Tibial artery (tissue), 4 donors: ENCODE measurements at regions not wholly inside any gene's neighbourhood (a gene's known extent, or its start where the extent isn't known, plus 50 kb on each side); places are given as distances from the start of the nearest gene placed in this dataset.

Experiments used
- DNase-seq, 2 donors: peaks; one replicate each; pipeline ENCODE4 v3.0.0-alpha.2; 2019
- H3K27ac ChIP-seq, 2 donors: fragments of 200-600 bp; sonication (generic) in 1 of 2; 1 replicate in 1 of 2; 2 replicates in 1 of 2; pipeline ENCODE4 v1.5.1; 2018 to 2019; ENCODE audit warnings: mild to moderate bottlenecking in 1 of 2
- H3K27me3 ChIP-seq, 2 donors: fragments of 200-600 bp; sonication (generic) in 1 of 2; one replicate each; pipeline versions ENCODE4 v1.5.1 to v1.6.0; 2016 to 2019
- H3K36me3 ChIP-seq, 3 donors: fragments of 200-600 bp; sonication (generic) in 2 of 3; one replicate each; pipeline ENCODE4 v1.5.1; 2016 to 2019; ENCODE audit warnings: mild to moderate bottlenecking in 2 of 3
- H3K4me1 ChIP-seq, 4 donors: fragments of 200-600 bp; sonication (generic) in 2 of 4; 1 replicate in 3 of 4; 2 replicates in 1 of 4; pipeline ENCODE4 v1.5.1; 2016 to 2019
- H3K4me3 ChIP-seq, 2 donors: fragments of 200-600 bp; sonication (generic) in 1 of 2; 1 replicate in 1 of 2; 2 replicates in 1 of 2; pipeline ENCODE4 v1.5.1; 2018 to 2019; ENCODE audit warnings: mild to moderate bottlenecking in 2 of 2
- H3K9me3 ChIP-seq, 3 donors: fragments of 200-600 bp; sonication (generic) in 1 of 3; one replicate each; pipeline ENCODE4 v1.5.1; 2016 to 2019
- CTCF ChIP-seq, 2 experiments: fragments of 200-600 bp in 1 of 2; fragments of 450-650 bp in 1 of 2; IDR thresholded peaks; one replicate each; pipeline ENCODE4 v1.5.1; 2017 to 2019; ENCODE audit warnings: antibody characterized with exemption in 2 of 2, mild to moderate bottlenecking in 1 of 2, moderate library complexity in 1 of 2
- intact Hi-C: fragments of 100-400 bp; cut with DNase I; formaldehyde crosslinking; loops from one replicate; pipeline ENCODE4 v1.15.0; 2023; ENCODE audit warnings: low total_unique reads

GRCh38 chr5:73312872-73313510, 135.6 kb downstream of the FOXD1 start:
- no peak for DNase-seq
- Histone ChIP-seq H3K4me3 (no peak overlapping the region), H3K9me3 (no peaks in the 10 kb centered on the region), H3K27me3 (peaks cover 0 to 52% of the 10 kb centered on the region in 2 donors), H3K4me1 (peaks cover 0 to 17% (median 8%) of the 10 kb centered on the region in 4 donors), H3K27ac (no peak overlapping the region), H3K36me3 (no peaks in the 10 kb centered on the region)
- no peak for TF ChIP-seq CTCF (IDR thresholded peaks at IDR 0.05)
- intact Hi-C loops = no loop called here

GRCh38 chr5:73312146-73312871, 136.3 kb downstream of the FOXD1 start:
- Histone ChIP-seq H3K9me3 (no peaks in the 10 kb centered on the region), H3K36me3 (no peaks in the 10 kb centered on the region), H3K27ac (peak overlapping the region in 1 of 2 donors; percentile 36), H3K27me3 (peaks cover 0 to 51% of the 10 kb centered on the region in 2 donors), H3K4me3 (no peak overlapping the region), H3K4me1 (peaks cover 0 to 17% (median 8%) of the 10 kb centered on the region in 4 donors)
- intact Hi-C loops = no loop called here
- DNase-seq = peak in 1 of 2 donors; percentile 45
- TF ChIP-seq CTCF (IDR thresholded peaks at IDR 0.05) = no peak

- no peak for TF ChIP-seq CTCF (IDR thresholded peaks at IDR 0.05)
- Histone ChIP-seq H3K36me3 (no peaks in the 10 kb centered on the region), H3K4me1 (peaks cover 0 to 17% (median 8%) of the 10 kb centered on the region in 4 donors), H3K27ac (peak overlapping the region in 1 of 2 donors; percentile 36), H3K27me3 (peaks cover 0 to 48% of the 10 kb centered on the region in 2 donors), H3K4me3 (peak overlapping the region; percentile 13 to 16), H3K9me3 (no peaks in the 10 kb centered on the region)
- intact Hi-C loops = no loop called here
- DNase-seq = peak; percentile 45 to 68
These were observed 137.1 kb downstream of the FOXD1 start for GRCh38 chr5:73311291-73312110.

- intact Hi-C loops = loop anchor here (10.0 kb wide), 1 partner anchor 137 kb away; the partner anchor contains the start of gene FOXD1
- Histone ChIP-seq H3K4me1 (peaks cover 0 to 26% (median 15%) of the 10 kb centered on the region in 4 donors), H3K4me3 (no peak overlapping the region), H3K27me3 (peaks cover 0 to 69% of the 10 kb centered on the region in 2 donors), H3K36me3 (no peaks in the 10 kb centered on the region), H3K9me3 (no peaks in the 10 kb centered on the region), H3K27ac (no peak overlapping the region)
- no peak for DNase-seq
- TF ChIP-seq CTCF (IDR thresholded peaks at IDR 0.05) = no peak
These were observed 134.8 kb downstream of the TMEM174 start for GRCh38 chr5:73307645-73308355.

- DNase-seq = no peak
- Histone ChIP-seq H3K4me3 (no peak overlapping the region), H3K9me3 (no peaks in the 10 kb centered on the region), H3K27me3 (peaks cover 0 to 71% of the 10 kb centered on the region in 2 donors), H3K36me3 (no peaks in the 10 kb centered on the region), H3K4me1 (peaks cover 0 to 21% (median 13%) of the 10 kb centered on the region in 4 donors), H3K27ac (no peak overlapping the region)
- TF ChIP-seq CTCF (IDR thresholded peaks at IDR 0.05) = no peak
- intact Hi-C loops = loop anchor here (10.0 kb wide), 1 partner anchor 138 kb away; the partner anchor contains the start of gene FOXD1
These were observed 133.8 kb downstream of the TMEM174 start for GRCh38 chr5:73306741-73307275.
